ENCODE measurements at regions not wholly inside any gene's neighbourhood (a gene's known extent, or its start where the extent isn't known, plus 50 kb on each side); places are given as distances from the start of the nearest gene placed in this dataset.
"Not testable (repeated sequence)": the region's sequence is repeated elsewhere in the genome, so short reads cannot be mapped to it uniquely, and the experiment has no call there.

DNA sequence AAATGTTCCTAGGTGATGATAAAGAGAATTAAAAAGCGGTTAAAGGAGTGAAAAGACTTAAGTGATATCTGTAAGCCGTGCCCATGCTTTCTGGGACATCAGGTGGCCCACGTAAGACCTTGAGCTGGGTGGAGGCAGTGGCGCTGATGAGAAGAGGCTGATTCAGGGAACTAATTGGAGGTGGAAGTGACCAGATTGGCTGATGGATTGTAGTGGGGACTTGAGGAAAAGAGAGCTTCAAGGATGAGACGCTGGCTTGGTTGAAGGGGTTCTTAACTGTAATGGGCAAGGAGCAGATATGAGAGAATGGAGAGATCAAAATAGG, 69.1 kb upstream of the EP300 start:
- DNase-seq (ENCODE audit: low read depth), result no peak
- no peak overlapping the region for H3K4me3 ChIP-seq (ENCODE audit: low read depth, low read length)
- no peak for TF ChIP-seq CTCF (IDR thresholded peaks at IDR 0.05; ENCODE audit: insufficient read depth, low read length)

DNA sequence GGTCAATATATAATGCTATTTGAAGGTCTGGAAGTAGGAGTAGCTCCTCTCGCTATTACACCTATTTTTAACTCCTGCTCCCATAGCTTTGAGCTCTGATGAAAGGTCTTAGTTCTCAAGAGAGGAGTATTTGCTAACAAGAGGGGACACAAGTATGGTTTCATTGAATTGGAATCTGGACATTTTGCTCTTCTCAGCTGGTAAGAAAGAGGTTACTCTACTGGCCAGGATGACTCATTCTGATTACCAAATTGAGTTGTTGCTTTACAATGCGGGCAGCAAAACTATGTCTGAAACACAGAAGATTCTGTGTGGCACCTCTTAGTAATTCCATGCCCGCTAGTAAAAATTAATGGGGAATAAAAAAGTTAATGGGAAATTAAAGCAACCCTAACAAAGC, 63.6 kb upstream of the EP300 start:
- TF ChIP-seq CTCF (IDR thresholded peaks at IDR 0.05; ENCODE audit: insufficient read depth, low read length), result no peak
- peak; percentile 86 for DNase-seq (ENCODE audit: low read depth)
- H3K4me3 ChIP-seq (ENCODE audit: low read depth, low read length), result no peak overlapping the region

- TF ChIP-seq CTCF (IDR thresholded peaks at IDR 0.05; ENCODE audit: insufficient read depth, low read length), result no peak
- H3K4me3 ChIP-seq (ENCODE audit: low read depth, low read length), result no peak overlapping the region
- DNase-seq (ENCODE audit: low read depth), result peak; percentile 72
These were observed 61.5 kb upstream of the EP300 start for GRCh38 chr22:41030891-41031290.

DNA sequence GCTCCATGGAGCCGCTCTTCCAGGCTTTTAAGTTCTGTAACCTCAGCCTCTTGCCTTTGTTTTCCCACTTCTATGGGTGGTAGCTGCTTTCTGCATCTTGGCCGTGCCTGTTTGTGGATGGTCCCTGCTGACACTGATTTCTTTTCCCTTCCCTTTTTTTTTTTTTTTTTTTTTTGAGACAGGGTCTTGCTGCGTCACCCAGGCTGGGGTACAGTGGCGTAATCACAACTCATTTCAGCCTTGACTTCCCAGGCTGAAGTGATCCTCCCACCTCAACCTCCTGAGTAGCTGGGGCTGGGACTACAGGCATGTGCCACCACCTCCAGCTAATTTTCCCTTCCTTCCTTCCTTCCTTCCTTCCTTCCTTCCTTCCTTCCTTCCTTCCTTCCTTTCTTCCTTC, 57.7 kb upstream of the EP300 start:
- no peak for TF ChIP-seq CTCF (IDR thresholded peaks at IDR 0.05; ENCODE audit: insufficient read depth, low read length)
- no peak for DNase-seq (ENCODE audit: low read depth)
- no peak overlapping the region for H3K4me3 ChIP-seq (ENCODE audit: low read depth, low read length)

GRCh38 chr22:41036924-41037323, 55.5 kb upstream of the EP300 start:
- DNase-seq (ENCODE audit: low read depth), result no peak
- TF ChIP-seq CTCF (IDR thresholded peaks at IDR 0.05; ENCODE audit: insufficient read depth, low read length), result no peak
- H3K4me3 ChIP-seq (ENCODE audit: low read depth, low read length), result no peak overlapping the region

GRCh38 chr22:41038732-41039131, 53.7 kb upstream of the EP300 start:
- no peak for DNase-seq (ENCODE audit: low read depth)
- no peak overlapping the region for H3K4me3 ChIP-seq (ENCODE audit: low read depth, low read length)
- no peak for TF ChIP-seq CTCF (IDR thresholded peaks at IDR 0.05; ENCODE audit: insufficient read depth, low read length)

- not testable (repeated sequence) for DNase-seq (ENCODE audit: low read depth); H3K4me3 ChIP-seq (ENCODE audit: low read depth, low read length)
These were observed 52.8 kb upstream of the EP300 start for GRCh38 chr22:41039641-41040040.

GRCh38 chr22:41040483-41040882, 51.9 kb upstream of the EP300 start:
- H3K4me3 ChIP-seq (ENCODE audit: low read depth, low read length), result no peak overlapping the region
- TF ChIP-seq CTCF (IDR thresholded peaks at IDR 0.05; ENCODE audit: insufficient read depth, low read length), result no peak
- DNase-seq (ENCODE audit: low read depth), result no peak

Measured in fibroblast of the aortic adventitia (primary cell).